ENCODE measurements at regions not wholly inside any gene's neighbourhood (a gene's known extent, or its start where the extent isn't known, plus 50 kb on each side); places are given as distances from the start of the nearest gene placed in this dataset.

DNA sequence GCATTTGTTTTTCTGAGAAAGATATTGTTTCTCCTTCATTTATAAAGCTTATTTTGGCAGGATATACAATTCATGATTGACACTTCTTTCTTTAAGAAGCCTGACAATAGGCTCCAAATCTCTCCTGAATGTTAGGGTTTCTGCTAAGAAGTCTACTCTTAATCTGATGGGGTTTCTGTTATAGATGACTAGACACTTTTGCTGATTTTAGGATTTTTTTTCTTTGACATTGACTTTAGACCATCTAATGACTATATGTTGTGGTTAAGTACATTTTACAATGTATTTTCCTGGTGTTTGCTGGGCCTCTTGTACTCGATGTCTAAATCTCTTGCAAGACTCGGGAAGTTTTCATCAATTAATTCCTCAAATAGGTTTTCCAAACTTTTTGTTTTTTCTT lies 321.8 kb upstream of the SMIM30 start (continued):
- TF ChIP-seq, protein P1, sequence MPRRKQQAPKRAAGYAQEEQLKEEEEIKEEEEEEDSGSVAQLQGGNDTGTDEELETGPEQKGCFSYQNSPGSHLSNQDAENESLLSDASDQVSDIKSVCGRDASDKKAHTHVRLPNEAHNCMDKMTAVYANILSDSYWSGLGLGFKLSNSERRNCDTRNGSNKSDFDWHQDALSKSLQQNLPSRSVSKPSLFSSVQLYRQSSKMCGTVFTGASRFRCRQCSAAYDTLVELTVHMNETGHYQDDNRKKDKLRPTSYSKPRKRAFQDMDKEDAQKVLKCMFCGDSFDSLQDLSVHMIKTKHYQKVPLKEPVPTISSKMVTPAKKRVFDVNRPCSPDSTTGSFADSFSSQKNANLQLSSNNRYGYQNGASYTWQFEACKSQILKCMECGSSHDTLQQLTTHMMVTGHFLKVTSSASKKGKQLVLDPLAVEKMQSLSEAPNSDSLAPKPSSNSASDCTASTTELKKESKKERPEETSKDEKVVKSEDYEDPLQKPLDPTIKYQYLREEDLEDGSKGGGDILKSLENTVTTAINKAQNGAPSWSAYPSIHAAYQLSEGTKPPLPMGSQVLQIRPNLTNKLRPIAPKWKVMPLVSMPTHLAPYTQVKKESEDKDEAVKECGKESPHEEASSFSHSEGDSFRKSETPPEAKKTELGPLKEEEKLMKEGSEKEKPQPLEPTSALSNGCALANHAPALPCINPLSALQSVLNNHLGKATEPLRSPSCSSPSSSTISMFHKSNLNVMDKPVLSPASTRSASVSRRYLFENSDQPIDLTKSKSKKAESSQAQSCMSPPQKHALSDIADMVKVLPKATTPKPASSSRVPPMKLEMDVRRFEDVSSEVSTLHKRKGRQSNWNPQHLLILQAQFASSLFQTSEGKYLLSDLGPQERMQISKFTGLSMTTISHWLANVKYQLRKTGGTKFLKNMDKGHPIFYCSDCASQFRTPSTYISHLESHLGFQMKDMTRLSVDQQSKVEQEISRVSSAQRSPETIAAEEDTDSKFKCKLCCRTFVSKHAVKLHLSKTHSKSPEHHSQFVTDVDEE (CRISPR knock-in tag; IDR thresholded peaks at IDR 0.05): no peak
- TF ChIP-seq, protein P2, sequence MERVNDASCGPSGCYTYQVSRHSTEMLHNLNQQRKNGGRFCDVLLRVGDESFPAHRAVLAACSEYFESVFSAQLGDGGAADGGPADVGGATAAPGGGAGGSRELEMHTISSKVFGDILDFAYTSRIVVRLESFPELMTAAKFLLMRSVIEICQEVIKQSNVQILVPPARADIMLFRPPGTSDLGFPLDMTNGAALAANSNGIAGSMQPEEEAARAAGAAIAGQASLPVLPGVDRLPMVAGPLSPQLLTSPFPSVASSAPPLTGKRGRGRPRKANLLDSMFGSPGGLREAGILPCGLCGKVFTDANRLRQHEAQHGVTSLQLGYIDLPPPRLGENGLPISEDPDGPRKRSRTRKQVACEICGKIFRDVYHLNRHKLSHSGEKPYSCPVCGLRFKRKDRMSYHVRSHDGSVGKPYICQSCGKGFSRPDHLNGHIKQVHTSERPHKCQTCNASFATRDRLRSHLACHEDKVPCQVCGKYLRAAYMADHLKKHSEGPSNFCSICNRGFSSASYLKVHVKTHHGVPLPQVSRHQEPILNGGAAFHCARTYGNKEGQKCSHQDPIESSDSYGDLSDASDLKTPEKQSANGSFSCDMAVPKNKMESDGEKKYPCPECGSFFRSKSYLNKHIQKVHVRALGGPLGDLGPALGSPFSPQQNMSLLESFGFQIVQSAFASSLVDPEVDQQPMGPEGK (CRISPR knock-in tag; IDR thresholded peaks at IDR 0.05; ENCODE audit: borderline replicate concordance): no peak
- no peak for TF ChIP-seq TOX (CRISPR knock-in tag; IDR thresholded peaks at IDR 0.05; ENCODE audit: borderline replicate concordance)

GRCh38 chr7:113431406-113431805 lies 313.1 kb upstream of the SMIM30 start:
- TF ChIP-seq, protein P2 (CRISPR knock-in tag; IDR thresholded peaks at IDR 0.05; ENCODE audit: borderline replicate concordance): no peak
- TF ChIP-seq, protein P3, sequence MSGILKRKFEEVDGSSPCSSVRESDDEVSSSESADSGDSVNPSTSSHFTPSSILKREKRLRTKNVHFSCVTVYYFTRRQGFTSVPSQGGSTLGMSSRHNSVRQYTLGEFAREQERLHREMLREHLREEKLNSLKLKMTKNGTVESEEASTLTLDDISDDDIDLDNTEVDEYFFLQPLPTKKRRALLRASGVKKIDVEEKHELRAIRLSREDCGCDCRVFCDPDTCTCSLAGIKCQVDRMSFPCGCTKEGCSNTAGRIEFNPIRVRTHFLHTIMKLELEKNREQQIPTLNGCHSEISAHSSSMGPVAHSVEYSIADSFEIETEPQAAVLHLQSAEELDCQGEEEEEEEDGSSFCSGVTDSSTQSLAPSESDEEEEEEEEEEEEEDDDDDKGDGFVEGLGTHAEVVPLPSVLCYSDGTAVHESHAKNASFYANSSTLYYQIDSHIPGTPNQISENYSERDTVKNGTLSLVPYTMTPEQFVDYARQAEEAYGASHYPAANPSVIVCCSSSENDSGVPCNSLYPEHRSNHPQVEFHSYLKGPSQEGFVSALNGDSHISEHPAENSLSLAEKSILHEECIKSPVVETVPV (CRISPR knock-in tag; IDR thresholded peaks at IDR 0.05): no peak
- TF ChIP-seq ISL1 (CRISPR knock-in tag; IDR thresholded peaks at IDR 0.05) (no peak), GLIS3 (CRISPR knock-in tag; IDR thresholded peaks at IDR 0.05) (no peak), ESRRG (CRISPR knock-in tag; IDR thresholded peaks at IDR 0.05) (no peak)
- ATAC-seq: no peak

GRCh38 chr7:113424185-113424817 lies 305.9 kb upstream of the SMIM30 start:
- TF ChIP-seq SNAI2 (CRISPR knock-in tag; IDR thresholded peaks at IDR 0.05) (no peak), CREB5 (CRISPR knock-in tag; IDR thresholded peaks at IDR 0.05; ENCODE audit: low read depth) (no peak), ZNF70 (CRISPR knock-in tag; IDR thresholded peaks at IDR 0.05) (no peak), ESRRG (CRISPR knock-in tag; IDR thresholded peaks at IDR 0.05) (no peak), ISL1 (CRISPR knock-in tag; IDR thresholded peaks at IDR 0.05) (no peak), CSDC2 (CRISPR knock-in tag; IDR thresholded peaks at IDR 0.05) (no peak), PPARA (CRISPR knock-in tag; IDR thresholded peaks at IDR 0.05; ENCODE audit: borderline replicate concordance) (no peak), ZNF8 (CRISPR knock-in tag; IDR thresholded peaks at IDR 0.05) (no peak)
- TF ChIP-seq, protein P2 (CRISPR knock-in tag; IDR thresholded peaks at IDR 0.05; ENCODE audit: borderline replicate concordance): no peak
- TF ChIP-seq, protein P4, sequence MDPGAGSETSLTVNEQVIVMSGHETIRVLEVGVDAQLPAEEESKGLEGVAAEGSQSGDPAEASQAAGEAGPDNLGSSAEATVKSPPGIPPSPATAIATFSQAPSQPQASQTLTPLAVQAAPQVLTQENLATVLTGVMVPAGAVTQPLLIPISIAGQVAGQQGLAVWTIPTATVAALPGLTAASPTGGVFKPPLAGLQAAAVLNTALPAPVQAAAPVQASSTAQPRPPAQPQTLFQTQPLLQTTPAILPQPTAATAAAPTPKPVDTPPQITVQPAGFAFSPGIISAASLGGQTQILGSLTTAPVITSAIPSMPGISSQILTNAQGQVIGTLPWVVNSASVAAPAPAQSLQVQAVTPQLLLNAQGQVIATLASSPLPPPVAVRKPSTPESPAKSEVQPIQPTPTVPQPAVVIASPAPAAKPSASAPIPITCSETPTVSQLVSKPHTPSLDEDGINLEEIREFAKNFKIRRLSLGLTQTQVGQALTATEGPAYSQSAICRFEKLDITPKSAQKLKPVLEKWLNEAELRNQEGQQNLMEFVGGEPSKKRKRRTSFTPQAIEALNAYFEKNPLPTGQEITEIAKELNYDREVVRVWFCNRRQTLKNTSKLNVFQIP (CRISPR knock-in tag; IDR thresholded peaks at IDR 0.05; ENCODE audit: borderline replicate concordance, low read depth): no peak
- ATAC-seq: no peak
